Activated naive CD8-positive, alpha-beta T cell treated with anti-CD3 and anti-CD28 coated beads for 36 hours (primary cell): ENCODE measurements at regions not wholly inside any gene's neighbourhood (a gene's known extent, or its start where the extent isn't known, plus 50 kb on each side); places are given as distances from the start of the nearest gene placed in this dataset.

Experiments used
- DNase-seq: peaks from one replicate; pipeline ENCODE4 v3.0.0; 2021
- H3K27ac Mint-ChIP-seq: one replicate; pipeline ENCODE4 v1.8.0; 2022; ENCODE audit warnings: mild to moderate bottlenecking, moderate library complexity, mixed read lengths
- H3K27me3 Mint-ChIP-seq: one replicate; pipeline ENCODE4 v1.8.0; 2022; ENCODE audit warnings: mild to moderate bottlenecking, mixed read lengths
- H3K36me3 Mint-ChIP-seq: one replicate; pipeline ENCODE4 v1.8.0; 2021; ENCODE audit warnings: mild to moderate bottlenecking, mixed read lengths
- H3K4me1 Mint-ChIP-seq: one replicate; pipeline ENCODE4 v1.8.0; 2021; ENCODE audit warnings: mixed read lengths
- H3K4me3 Mint-ChIP-seq: one replicate; pipeline ENCODE4 v1.8.0; 2022; ENCODE audit warnings: mild to moderate bottlenecking, moderate library complexity, mixed read lengths
- H3K9me3 Mint-ChIP-seq: one replicate; pipeline ENCODE4 v1.8.0; 2022; ENCODE audit warnings: mixed read lengths

DNA sequence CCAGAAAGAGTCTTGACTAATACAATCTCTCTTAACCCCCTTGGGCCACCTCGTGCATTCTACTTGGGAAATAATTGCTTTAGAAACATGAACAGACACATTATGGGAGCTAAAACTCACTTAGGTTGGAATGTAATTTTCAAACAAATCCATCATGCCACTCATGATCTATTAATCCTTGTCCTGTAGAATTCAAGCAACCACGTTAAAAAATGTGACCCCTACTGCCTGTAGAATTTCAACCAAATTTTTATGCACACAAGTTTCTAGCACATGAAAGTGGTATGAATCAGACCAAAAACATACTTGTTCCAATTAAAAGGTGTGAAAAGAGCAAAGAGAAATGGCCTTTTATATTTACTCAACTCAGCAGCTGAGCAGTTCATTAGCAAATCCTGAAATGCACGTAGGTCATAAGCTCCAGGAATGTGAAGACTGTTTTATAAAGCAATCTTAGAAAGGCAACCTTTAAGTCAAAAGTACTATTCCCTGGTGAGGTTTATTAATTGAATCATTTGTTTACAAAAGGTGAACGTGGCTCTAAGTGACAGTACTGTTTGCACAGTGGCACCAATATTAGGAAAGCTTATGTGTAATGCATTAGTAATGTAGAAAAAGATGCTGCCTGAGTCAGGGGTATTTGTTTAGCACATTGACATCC, 459.4 kb upstream of the UBE2E3 start:
- Mint-ChIP-seq H3K27me3 (no peaks in the 10 kb centered on the region), H3K4me1 (no peaks in the 10 kb centered on the region), H3K27ac (no peak overlapping the region)

DNA sequence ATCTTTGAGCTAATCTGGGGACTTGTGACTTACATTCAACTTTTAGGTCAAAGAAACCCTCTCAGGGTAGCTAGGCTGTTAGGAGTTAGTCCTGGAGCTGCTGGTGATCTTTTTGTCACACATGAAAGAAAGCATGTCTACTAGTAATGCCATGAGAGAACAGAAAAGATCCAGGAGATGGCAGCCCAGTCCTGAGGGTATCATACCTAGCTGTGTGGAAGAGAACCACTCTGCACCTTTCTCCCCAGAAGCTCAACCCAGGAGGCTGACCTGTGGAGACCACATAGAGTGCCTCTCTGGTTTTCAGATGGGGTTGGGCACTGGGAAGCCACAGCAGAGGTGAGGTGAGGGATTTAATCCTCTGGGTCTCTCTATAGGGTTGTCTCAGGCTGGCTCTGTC, 460.2 kb upstream of the UBE2E3 start:
- Mint-ChIP-seq H3K4me1 (no peaks in the 10 kb centered on the region), H3K36me3 (no peaks in the 10 kb centered on the region), H3K9me3 (no peaks in the 10 kb centered on the region), H3K27me3 (no peaks in the 10 kb centered on the region), H3K4me3 (no peak overlapping the region), H3K27ac (no peak overlapping the region)
- DNase-seq: no peak

More for the DNA sequence above, 459.4 kb upstream of the UBE2E3 start:
- DNase-seq: no peak
- H3K4me3 Mint-ChIP-seq: no peak overlapping the region
- no peaks in the 10 kb centered on the region for H3K36me3 Mint-ChIP-seq
- H3K9me3 Mint-ChIP-seq: no peaks in the 10 kb centered on the region

DNA sequence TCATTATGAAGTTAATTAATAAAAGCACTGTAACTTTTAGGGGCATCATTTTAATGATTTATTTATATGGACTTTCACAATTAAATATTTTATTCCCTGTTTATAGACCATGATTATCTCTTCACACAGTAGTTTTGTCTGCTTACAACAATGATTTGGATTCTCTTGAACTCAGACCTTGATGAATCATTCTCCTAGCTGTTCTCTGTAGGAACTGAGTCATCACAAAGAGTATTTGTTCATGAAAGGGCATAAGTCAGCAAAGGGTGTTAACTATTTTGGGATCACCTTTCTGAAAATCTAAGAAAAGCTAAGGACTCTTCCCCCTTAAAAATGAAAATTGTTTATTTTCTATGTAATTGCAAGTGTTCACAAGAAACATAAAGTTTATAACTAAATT, 461.1 kb upstream of the UBE2E3 start:
- H3K27me3 Mint-ChIP-seq: no peaks in the 10 kb centered on the region
- no peaks in the 10 kb centered on the region for H3K4me1 Mint-ChIP-seq
- no peak overlapping the region for H3K4me3 Mint-ChIP-seq
- no peaks in the 10 kb centered on the region for H3K9me3 Mint-ChIP-seq
- DNase-seq: no peak
- H3K36me3 Mint-ChIP-seq: no peaks in the 10 kb centered on the region
- no peak overlapping the region for H3K27ac Mint-ChIP-seq

DNA sequence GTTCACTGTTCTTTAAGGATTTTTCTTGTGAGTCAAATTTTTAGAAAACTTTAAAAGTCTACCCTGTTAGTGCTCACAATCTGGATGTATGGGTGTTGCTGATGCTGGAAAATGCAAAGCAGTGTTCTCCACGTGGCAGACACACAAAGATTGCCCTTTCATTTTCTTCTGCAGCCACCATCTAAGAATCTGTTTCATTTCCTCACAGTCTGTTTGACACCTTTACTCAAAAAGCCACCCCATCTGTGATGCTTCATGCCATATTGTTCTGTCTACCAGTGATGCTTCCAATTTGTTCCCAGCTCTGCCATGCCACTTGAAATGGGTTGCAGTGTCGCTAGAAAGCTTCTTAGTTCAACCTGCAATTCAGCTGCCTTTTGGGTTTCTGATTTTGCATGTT, 464.2 kb upstream of the UBE2E3 start:
- Mint-ChIP-seq H3K4me1 (no peaks in the 10 kb centered on the region), H3K4me3 (no peak overlapping the region), H3K36me3 (no peaks in the 10 kb centered on the region), H3K9me3 (no peaks in the 10 kb centered on the region), H3K27me3 (no peaks in the 10 kb centered on the region), H3K27ac (no peak overlapping the region)
- no peak for DNase-seq

DNA sequence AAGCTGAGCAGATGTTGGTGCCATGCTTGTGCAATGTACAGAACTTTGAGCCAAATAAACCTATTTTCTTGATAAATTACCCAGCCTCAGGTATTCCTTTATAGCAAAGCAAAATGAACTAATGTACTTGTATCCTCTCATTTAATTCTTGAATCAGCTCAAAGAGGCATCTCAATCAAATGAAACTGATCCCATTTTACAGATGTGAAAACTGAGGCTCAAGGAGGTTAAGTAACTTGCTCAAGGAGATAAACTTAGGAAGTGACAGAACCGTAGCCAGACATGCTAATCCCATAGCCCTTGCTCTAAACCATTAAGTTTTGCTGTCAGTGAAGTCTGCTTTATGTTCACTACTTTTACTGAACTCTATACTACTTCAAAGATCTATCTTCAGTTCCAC, 467.0 kb upstream of the UBE2E3 start:
- Mint-ChIP-seq H3K4me3 (no peak overlapping the region), H3K36me3 (no peaks in the 10 kb centered on the region), H3K9me3 (no peaks in the 10 kb centered on the region), H3K27ac (no peak overlapping the region), H3K27me3 (peaks cover 6% of the 10 kb centered on the region), H3K4me1 (no peaks in the 10 kb centered on the region)
- DNase-seq: no peak

DNA sequence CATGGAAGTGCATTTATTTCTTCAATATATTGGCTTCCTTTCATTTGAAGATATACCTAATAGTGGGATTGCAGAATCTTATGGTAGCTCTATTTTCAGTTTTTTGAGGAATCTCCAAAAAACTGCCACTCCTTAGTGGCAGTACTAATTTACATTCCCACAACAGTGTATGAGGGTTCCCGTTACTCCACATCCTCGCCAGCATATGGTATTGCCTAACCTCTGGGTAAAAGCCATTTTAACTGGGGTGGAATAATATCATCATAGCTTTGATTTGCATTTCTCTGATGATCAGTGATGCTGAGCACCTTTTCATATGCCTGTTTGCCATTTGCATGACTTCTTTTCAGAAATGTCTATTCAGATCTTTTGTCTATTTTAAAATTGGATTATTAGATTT, 471.9 kb upstream of the UBE2E3 start:
- Mint-ChIP-seq H3K9me3 (no peaks in the 10 kb centered on the region), H3K4me3 (no peak overlapping the region), H3K27ac (no peak overlapping the region), H3K36me3 (no peaks in the 10 kb centered on the region), H3K27me3 (peaks cover 6% of the 10 kb centered on the region), H3K4me1 (no peaks in the 10 kb centered on the region)
- no peak for DNase-seq

DNA sequence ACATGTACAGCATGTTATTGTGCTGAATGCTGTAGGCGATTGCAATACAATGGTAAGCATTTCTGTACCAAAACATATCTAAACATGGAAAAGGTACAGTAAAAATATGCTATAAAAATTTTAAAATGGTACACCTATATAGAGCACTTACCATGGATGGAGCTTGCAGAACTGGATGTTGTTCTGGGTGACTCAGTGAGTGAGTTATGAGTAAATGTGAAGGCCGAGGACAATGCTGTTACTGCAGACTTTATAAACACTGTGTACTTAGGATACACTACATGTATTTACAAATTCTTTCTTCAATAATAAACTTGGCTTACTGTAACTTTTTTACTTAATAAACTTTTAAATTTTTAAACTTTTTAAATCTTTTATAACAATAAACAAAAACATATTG, 473.4 kb upstream of the UBE2E3 start:
- Mint-ChIP-seq H3K9me3 (no peaks in the 10 kb centered on the region), H3K27me3 (peaks cover 6% of the 10 kb centered on the region), H3K4me1 (no peaks in the 10 kb centered on the region), H3K27ac (no peak overlapping the region), H3K4me3 (no peak overlapping the region), H3K36me3 (no peaks in the 10 kb centered on the region)
- no peak for DNase-seq

DNA sequence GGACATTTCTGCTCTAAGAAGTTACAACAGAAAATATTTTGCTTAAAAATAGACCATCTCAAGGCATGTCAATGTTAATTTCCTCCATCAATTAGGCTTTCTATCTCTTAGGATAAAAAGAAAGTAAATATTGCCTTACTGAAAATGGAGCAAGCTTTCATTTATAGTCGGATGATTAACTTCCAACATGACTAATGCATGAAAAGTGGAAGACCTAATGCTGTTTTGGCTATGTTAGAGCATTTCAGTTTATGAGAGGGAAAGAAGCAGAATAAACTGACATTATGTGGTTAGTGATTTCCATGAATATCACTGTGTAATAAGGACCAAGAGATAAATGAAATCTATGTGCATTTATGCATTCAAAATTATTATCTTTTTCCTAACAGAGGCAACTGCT, 475.2 kb upstream of the UBE2E3 start:
- no peak overlapping the region for H3K27ac Mint-ChIP-seq
- DNase-seq: no peak
- no peaks in the 10 kb centered on the region for H3K36me3 Mint-ChIP-seq
- H3K4me3 Mint-ChIP-seq: no peak overlapping the region
- no peaks in the 10 kb centered on the region for H3K9me3 Mint-ChIP-seq
- H3K27me3 Mint-ChIP-seq: peaks cover 6% of the 10 kb centered on the region
- no peaks in the 10 kb centered on the region for H3K4me1 Mint-ChIP-seq

DNA sequence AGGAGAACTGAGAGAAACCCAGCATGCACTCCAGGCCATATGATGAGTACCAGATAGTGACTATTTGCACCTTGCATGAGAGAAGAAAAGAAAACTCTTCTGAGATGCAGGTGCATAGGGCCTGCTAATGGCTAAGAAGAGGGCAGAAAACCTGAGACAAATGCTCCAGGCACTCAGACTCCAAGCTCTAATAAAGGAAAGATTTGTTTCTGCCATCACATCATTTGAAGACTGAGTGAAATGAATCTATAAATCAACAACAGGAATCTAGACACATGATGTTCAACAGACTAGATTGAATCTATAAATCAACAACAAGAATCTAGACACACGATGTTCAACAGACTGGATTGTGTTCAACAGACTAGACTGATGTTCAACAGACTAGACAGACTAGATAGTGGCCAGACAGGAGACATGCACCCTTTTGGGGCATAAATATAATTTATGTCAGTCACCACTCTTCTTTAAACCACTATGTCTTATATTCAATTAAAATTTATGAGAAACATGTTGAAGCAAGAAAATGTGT, 482.7 kb upstream of the UBE2E3 start:
- Mint-ChIP-seq H3K4me1 (no peaks in the 10 kb centered on the region), H3K27ac (no peak overlapping the region), H3K9me3 (peaks cover 3% of the 10 kb centered on the region), H3K4me3 (no peak overlapping the region), H3K27me3 (no peaks in the 10 kb centered on the region), H3K36me3 (no peaks in the 10 kb centered on the region)
- DNase-seq: no peak

DNA sequence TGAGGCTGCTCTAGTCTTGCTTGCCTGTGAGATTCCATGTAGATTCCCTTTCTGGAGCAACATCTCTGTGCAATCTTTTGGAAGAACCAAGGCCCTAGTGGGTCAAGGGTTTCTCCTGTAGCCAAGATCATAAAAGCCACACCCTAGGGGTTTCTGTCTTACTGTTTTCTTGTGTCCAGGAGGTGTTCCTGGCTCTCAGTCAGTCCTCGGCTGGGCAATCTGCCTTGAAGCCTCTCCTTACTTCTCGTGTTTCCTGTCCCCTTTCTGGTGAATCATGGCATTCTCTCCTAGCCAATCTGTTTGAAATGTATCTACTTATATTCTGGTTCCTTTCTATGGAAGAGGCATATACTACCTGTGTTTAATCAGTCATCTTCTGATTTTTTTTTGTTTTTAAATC, 484.8 kb upstream of the UBE2E3 start:
- no peak for DNase-seq
- H3K9me3 Mint-ChIP-seq: peaks cover 11% of the 10 kb centered on the region
- no peaks in the 10 kb centered on the region for H3K4me1 Mint-ChIP-seq
- H3K27me3 Mint-ChIP-seq: no peaks in the 10 kb centered on the region
- H3K4me3 Mint-ChIP-seq: no peak overlapping the region
- H3K36me3 Mint-ChIP-seq: no peaks in the 10 kb centered on the region
- no peak overlapping the region for H3K27ac Mint-ChIP-seq

DNA sequence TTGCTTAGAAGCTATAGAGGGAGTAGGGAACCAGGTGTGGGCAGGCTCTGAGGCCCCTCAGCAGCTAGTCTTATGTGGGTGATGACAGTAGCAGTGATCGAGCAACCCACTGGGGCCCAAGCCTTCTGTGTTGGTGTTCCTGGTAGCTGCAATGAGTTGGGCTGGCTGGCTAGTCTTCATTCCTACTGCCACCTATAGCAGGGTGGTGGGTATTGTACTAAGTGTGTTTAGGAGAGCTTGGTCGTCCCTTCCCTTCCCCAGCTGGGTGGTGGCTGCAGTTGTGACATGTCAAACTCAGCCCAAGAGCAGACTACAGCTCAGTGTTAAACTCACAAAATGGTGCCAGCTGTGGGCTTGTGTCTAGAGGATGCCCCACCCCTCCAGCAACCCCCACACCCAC, 486.1 kb upstream of the UBE2E3 start:
- H3K4me3 Mint-ChIP-seq: no peak overlapping the region
- no peaks in the 10 kb centered on the region for H3K4me1 Mint-ChIP-seq
- H3K27me3 Mint-ChIP-seq: no peaks in the 10 kb centered on the region
- H3K9me3 Mint-ChIP-seq: peaks cover 8% of the 10 kb centered on the region
- no peak for DNase-seq
- H3K27ac Mint-ChIP-seq: no peak overlapping the region
- H3K36me3 Mint-ChIP-seq: no peaks in the 10 kb centered on the region

DNA sequence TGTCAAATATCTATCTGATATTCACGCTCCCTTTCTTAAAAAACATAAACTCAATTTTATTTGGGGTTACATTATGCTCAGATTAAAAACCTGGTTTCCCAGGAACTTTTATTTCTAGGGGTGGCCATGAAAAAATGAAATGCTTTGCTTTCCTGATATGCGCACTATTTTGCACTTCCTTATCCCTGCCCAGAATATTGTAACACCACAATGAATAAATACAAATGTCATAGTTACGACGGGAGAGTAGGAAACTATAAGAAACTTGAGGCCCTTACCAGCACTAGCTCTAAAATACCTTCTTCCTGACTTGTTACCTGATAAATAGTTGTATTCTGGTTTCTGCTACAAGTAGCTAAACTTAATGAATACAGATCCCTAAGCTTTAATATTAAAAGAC, 475.6 kb upstream of the CWC22 start:
- DNase-seq: no peak
- H3K27ac Mint-ChIP-seq: no peak overlapping the region
- H3K4me3 Mint-ChIP-seq: no peak overlapping the region
- no peaks in the 10 kb centered on the region for H3K9me3 Mint-ChIP-seq
- H3K27me3 Mint-ChIP-seq: no peaks in the 10 kb centered on the region
- H3K4me1 Mint-ChIP-seq: no peaks in the 10 kb centered on the region
- H3K36me3 Mint-ChIP-seq: no peaks in the 10 kb centered on the region

DNA sequence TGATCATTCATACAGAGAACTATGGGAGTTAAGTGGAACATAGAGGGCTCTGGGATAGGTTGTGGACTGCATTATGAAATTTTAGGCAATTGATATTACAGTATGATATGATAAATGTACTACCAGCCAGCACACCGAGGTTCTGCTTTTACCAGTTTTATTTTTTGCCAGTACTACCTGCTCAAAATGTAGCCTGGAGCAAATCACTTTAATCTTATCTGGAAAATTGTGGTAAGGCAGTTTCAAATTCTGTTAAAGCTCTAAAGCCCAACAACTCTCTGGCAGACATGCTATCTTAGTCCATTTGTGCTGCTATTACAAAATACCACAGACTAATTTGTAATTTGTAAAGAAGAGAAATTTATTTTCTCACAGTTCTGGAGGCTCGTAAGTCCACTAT, 474.9 kb upstream of the CWC22 start:
- no peak overlapping the region for H3K27ac Mint-ChIP-seq
- H3K4me3 Mint-ChIP-seq: no peak overlapping the region
- H3K9me3 Mint-ChIP-seq: no peaks in the 10 kb centered on the region
- no peaks in the 10 kb centered on the region for H3K36me3 Mint-ChIP-seq
- H3K4me1 Mint-ChIP-seq: no peaks in the 10 kb centered on the region
- H3K27me3 Mint-ChIP-seq: no peaks in the 10 kb centered on the region
- no peak for DNase-seq

DNA sequence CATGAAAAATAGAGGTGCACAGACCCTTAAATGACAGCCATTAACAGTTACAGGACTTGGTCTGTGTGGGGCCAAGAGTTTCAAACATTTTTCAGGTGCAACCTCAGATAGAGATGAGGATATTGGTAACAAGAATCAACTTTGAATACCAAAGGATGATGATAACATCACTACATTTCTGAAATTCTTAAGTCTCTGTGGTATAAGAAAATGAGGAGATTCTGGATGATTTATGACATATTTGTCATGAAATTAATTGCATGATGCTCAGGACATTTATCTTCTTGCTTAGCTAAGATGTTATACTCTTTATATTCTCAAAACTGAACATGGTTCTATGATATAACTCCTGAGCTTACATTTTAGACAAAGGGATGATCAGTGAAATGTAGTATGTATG, 471.8 kb upstream of the CWC22 start:
- Mint-ChIP-seq H3K27me3 (no peaks in the 10 kb centered on the region), H3K36me3 (no peaks in the 10 kb centered on the region)
- DNase-seq: no peak

DNA sequence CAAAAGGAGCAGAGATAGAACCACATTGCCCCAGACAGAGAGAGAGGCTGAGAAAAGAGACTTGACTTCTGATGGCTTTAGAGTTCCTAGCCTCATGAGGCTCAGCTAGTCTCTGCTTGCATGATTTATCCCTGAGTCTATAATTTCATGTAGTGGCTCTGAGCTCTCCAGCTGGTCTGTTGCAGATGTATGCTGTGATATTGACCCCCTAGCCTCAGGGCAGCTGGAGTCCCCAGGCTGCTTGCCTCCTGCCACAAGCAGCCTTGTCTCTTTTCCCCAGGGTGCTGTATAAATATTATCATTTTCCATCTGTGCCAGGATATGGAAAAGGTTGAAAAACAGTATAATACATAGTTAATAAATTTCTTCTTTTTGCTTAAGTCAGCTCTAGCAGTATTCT, 467.6 kb upstream of the CWC22 start:
- H3K36me3 Mint-ChIP-seq: no peaks in the 10 kb centered on the region
- DNase-seq: no peak
- no peaks in the 10 kb centered on the region for H3K4me1 Mint-ChIP-seq
- H3K27ac Mint-ChIP-seq: no peak overlapping the region
- no peak overlapping the region for H3K4me3 Mint-ChIP-seq
- H3K27me3 Mint-ChIP-seq: no peaks in the 10 kb centered on the region
- no peaks in the 10 kb centered on the region for H3K9me3 Mint-ChIP-seq

More for the DNA sequence above, 471.8 kb upstream of the CWC22 start:
- Mint-ChIP-seq H3K4me1 (no peaks in the 10 kb centered on the region), H3K9me3 (no peaks in the 10 kb centered on the region), H3K4me3 (no peak overlapping the region), H3K27ac (no peak overlapping the region)

DNA sequence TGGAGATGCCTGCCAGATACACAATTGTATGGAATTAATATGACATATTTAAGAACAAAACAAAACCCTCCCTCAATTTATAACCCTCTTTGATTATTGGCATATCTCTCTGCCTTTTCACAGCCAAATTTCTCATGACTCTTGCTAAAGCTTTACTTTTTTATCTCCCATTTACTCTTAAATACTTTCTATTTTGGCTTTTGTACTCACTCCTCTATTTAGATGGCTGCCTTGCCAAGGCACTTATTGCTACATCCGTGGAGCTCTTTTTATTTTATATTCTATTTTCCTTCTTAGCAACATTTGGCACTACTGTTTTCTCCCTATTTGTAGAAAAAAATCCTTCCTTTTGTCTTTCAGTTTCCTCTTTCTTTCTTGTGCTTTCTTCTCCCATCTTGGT, 466.4 kb upstream of the CWC22 start:
- no peaks in the 10 kb centered on the region for H3K9me3 Mint-ChIP-seq
- no peaks in the 10 kb centered on the region for H3K36me3 Mint-ChIP-seq

More for the DNA sequence above, 466.4 kb upstream of the CWC22 start:
- no peak overlapping the region for H3K27ac Mint-ChIP-seq
- no peak overlapping the region for H3K4me3 Mint-ChIP-seq
- no peak for DNase-seq
- H3K27me3 Mint-ChIP-seq: no peaks in the 10 kb centered on the region
- H3K4me1 Mint-ChIP-seq: no peaks in the 10 kb centered on the region
